ENCODE measurements at regions not wholly inside any gene's neighbourhood (a gene's known extent, or its start where the extent isn't known, plus 50 kb on each side); places are given as distances from the start of the nearest gene placed in this dataset.
"Not testable (repeated sequence)": the region's sequence is repeated elsewhere in the genome, so short reads cannot be mapped to it uniquely, and the experiment has no call there.

GRCh38 chr6:16947375-16948015 is 154.4 kb upstream of the STMND1 start:
- no peak for DNase-seq

GRCh38 chr6:16944596-16944995 is 157.3 kb upstream of the STMND1 start:
- DNase-seq = no peak

GRCh38 chr6:16939839-16940238 is 162.0 kb upstream of the STMND1 start:
- DNase-seq = no peak

GRCh38 chr6:16939351-16939750 is 162.5 kb upstream of the STMND1 start:
- no peak for DNase-seq

- no peak for DNase-seq
Observed at GRCh38 chr6:16936893-16937292, 165.0 kb upstream of the STMND1 start.

- no peak for DNase-seq
Observed at GRCh38 chr6:16933961-16934360, 167.9 kb upstream of the STMND1 start.

- DNase-seq = no peak
Observed at GRCh38 chr6:16933532-16933931, 168.3 kb upstream of the STMND1 start.

GRCh38 chr6:16932920-16933319 is 168.9 kb upstream of the STMND1 start:
- DNase-seq = no peak

GRCh38 chr6:16931079-16931478 is 169.8 kb upstream of the ATXN1 start:
- DNase-seq = not testable (repeated sequence)

- DNase-seq = no peak
Observed at GRCh38 chr6:16930432-16930831, 169.2 kb upstream of the ATXN1 start.

- DNase-seq = no peak
Observed at GRCh38 chr6:16929809-16930208, 168.5 kb upstream of the ATXN1 start.

- DNase-seq = no peak
Observed at GRCh38 chr6:16928387-16928786, 167.1 kb upstream of the ATXN1 start.

GRCh38 chr6:16927205-16927604 is 165.9 kb upstream of the ATXN1 start:
- DNase-seq = no peak

GRCh38 chr6:16925461-16925860 is 164.2 kb upstream of the ATXN1 start:
- DNase-seq = no peak

GRCh38 chr6:16922282-16922681 is 161.0 kb upstream of the ATXN1 start:
- no peak for DNase-seq

GRCh38 chr6:16921399-16922110 is 160.3 kb upstream of the ATXN1 start:
- no peak for DNase-seq

GRCh38 chr6:16918586-16918985 is 157.3 kb upstream of the ATXN1 start:
- no peak for DNase-seq

GRCh38 chr6:16914184-16914583 is 152.9 kb upstream of the ATXN1 start:
- no peak for DNase-seq

GRCh38 chr6:16912756-16913155 is 151.5 kb upstream of the ATXN1 start:
- no peak for DNase-seq

- DNase-seq = no peak
Observed at GRCh38 chr6:16911088-16911487, 149.8 kb upstream of the ATXN1 start.

- no peak for DNase-seq
Observed at GRCh38 chr6:16909658-16910360, 148.5 kb upstream of the ATXN1 start.

GRCh38 chr6:16907991-16908390 is 146.7 kb upstream of the ATXN1 start:
- DNase-seq = no peak

GRCh38 chr6:16904957-16905356 is 143.7 kb upstream of the ATXN1 start:
- DNase-seq = no peak

GRCh38 chr6:16903470-16903869 is 142.2 kb upstream of the ATXN1 start:
- peak in 1 of 2 donors; percentile 17 for DNase-seq

All from CD4-positive, alpha-beta T cell treated with Interleukin-1 beta for 1 hour (primary cell).